ENCODE measurements at regions not wholly inside any gene's neighbourhood (a gene's known extent, or its start where the extent isn't known, plus 50 kb on each side); places are given as distances from the start of the nearest gene placed in this dataset.

GRCh38 chr13:57452228-57452627, 179.3 kb upstream of the PCDH17 start:
- TF ChIP-seq POLR2A (IDR thresholded peaks at IDR 0.05) (no peak), CTCF (IDR thresholded peaks at IDR 0.05) (no peak)

All from right lobe of liver (tissue), 4 donors.